ENCODE measurements at regions not wholly inside any gene's neighbourhood (a gene's known extent, or its start where the extent isn't known, plus 50 kb on each side); places are given as distances from the start of the nearest gene placed in this dataset.

DNA sequence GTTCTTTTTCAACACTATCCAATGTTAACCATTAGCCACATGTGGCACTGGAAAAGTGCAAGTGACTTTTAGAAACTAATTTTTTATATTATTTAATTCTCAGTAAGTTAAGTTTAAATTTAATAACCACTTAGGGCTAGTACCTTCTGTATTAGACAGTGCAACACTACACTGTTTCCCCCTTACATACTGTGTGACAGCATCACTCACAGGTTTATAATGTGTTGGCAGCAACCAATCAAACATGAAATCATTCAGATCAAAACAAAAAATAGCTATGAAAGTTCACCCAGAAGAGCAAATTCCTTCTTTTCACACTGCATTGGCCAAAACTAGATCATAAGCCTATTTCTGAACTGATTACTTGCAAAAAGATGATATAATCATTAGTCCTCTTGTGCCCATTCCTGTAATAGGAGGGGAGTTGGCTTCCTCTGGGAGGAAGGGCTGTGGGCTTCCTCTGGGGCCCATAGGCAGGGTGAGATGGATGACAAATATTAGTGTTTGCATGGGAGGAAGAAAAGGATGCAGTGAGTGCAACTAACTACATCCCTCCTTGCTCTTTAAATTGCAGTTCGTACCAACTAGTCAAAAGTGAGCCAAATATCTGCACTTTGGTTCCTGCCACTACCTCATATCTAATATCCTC lies 708.1 kb upstream of the RGMB start:
- ATAC-seq (replicated peaks in 1 of 4) (no peak), DNase-seq (no peak)
- H3K4me1 Mint-ChIP-seq, result no peaks in the 10 kb centered on the region
- H3K36me3 Mint-ChIP-seq, result no peaks in the 10 kb centered on the region
- H3K9me3 Mint-ChIP-seq, result no peaks in the 10 kb centered on the region
- POLR2A ChIA-PET, result interaction anchor here in 1 of 2 donors (0.7 kb wide), 2 partner anchors 20 to 710 kb away, joined by 3 read pairs; no protein-coding TSS in a partner anchor
- H3K9me3 ChIP-seq, result no peaks in the 10 kb centered on the region
- CTCF ChIA-PET, result no interaction called here
- no CpG with 5 or more reads among the region's 1 CpG for WGBS (ENCODE audit: insufficient coverage)
- no peak overlapping the region for H3K4me3 Mint-ChIP-seq
- H3K4me1 ChIP-seq (ENCODE audit: control insufficient read depth in 1 of 2, extremely low read depth in 1 of 2, insufficient read depth in 2 of 2, low read length in 2 of 2), result no peaks in the 10 kb centered on the region
- H3K4me3 ChIP-seq (ENCODE audit: control insufficient read depth in 1 of 2, extremely low read depth in 1 of 2, low read length in 1 of 2), result no peak overlapping the region
- no peaks in the 10 kb centered on the region for H3K36me3 ChIP-seq (ENCODE audit: control insufficient read depth in 2 of 2, extremely low read depth in 1 of 2, insufficient read depth in 1 of 2, low read length in 1 of 2)
- no peaks in the 10 kb centered on the region for H3K27me3 Mint-ChIP-seq
- no peaks in the 10 kb centered on the region for H3K27me3 ChIP-seq (replicated peaks in 1 of 2; ENCODE audit: control insufficient read depth in 2 of 2, extremely low read depth in 1 of 2, insufficient read depth in 2 of 2, low read length in 1 of 2)
- H3K27ac ChIP-seq (ENCODE audit: low read length), result no peak overlapping the region
- no peak overlapping the region for H3K27ac Mint-ChIP-seq

DNA sequence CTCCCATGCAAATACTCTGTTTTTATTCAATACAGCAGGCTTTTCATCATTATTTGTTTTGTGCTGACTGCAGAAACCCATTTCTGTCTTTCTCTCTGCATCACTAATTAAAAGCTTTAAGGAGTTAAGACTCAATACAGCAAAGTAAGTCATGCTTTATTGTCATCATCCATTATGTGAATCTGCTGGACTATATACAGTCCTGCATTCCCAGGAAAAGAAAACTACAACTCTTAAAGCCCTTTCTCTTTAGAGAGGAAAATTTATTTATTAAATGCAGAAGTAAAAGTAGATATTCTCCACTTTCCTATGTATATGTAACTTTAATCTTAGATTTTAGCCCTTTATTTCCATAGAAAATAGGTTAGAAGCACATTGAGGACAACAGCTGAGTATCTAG lies 706.6 kb upstream of the RGMB start:
- ATAC-seq (replicated peaks in 1 of 4) (no peak), DNase-seq (no peak)
- CTCF ChIA-PET, result no interaction called here
- H3K4me3 ChIP-seq (ENCODE audit: control insufficient read depth in 1 of 2, extremely low read depth in 1 of 2, low read length in 1 of 2), result no peak overlapping the region
- H3K27ac ChIP-seq (ENCODE audit: low read length), result no peak overlapping the region
- no peaks in the 10 kb centered on the region for H3K27me3 ChIP-seq (replicated peaks in 1 of 2; ENCODE audit: control insufficient read depth in 2 of 2, extremely low read depth in 1 of 2, insufficient read depth in 2 of 2, low read length in 1 of 2)
- H3K9me3 ChIP-seq, result no peaks in the 10 kb centered on the region
- no peak overlapping the region for H3K4me3 Mint-ChIP-seq
- no peaks in the 10 kb centered on the region for H3K36me3 ChIP-seq (ENCODE audit: control insufficient read depth in 2 of 2, extremely low read depth in 1 of 2, insufficient read depth in 1 of 2, low read length in 1 of 2)
- H3K36me3 Mint-ChIP-seq, result no peaks in the 10 kb centered on the region
- no peaks in the 10 kb centered on the region for H3K4me1 Mint-ChIP-seq
- no peak overlapping the region for H3K27ac Mint-ChIP-seq
- H3K27me3 Mint-ChIP-seq, result no peaks in the 10 kb centered on the region
- H3K9me3 Mint-ChIP-seq, result peaks cover 0 to 4% (median 0%) of the 10 kb centered on the region in 3 donors
- POLR2A ChIA-PET, result no interaction called here
- H3K4me1 ChIP-seq (ENCODE audit: control insufficient read depth in 1 of 2, extremely low read depth in 1 of 2, insufficient read depth in 2 of 2, low read length in 2 of 2), result no peaks in the 10 kb centered on the region

GRCh38 chr5:98069876-98070512 lies 703.5 kb upstream of the RGMB start:
- no peak for DNase-seq
- CTCF ChIA-PET, result no interaction called here
- Mint-ChIP-seq H3K4me1 (no peaks in the 10 kb centered on the region), H3K4me3 (no peak overlapping the region), H3K27ac (no peak overlapping the region), H3K36me3 (no peaks in the 10 kb centered on the region), H3K27me3 (no peaks in the 10 kb centered on the region), H3K9me3 (peaks cover 0 to 4% (median 0%) of the 10 kb centered on the region in 3 donors)
- Histone ChIP-seq H3K36me3 (ENCODE audit: control insufficient read depth in 2 of 2, extremely low read depth in 1 of 2, insufficient read depth in 1 of 2, low read length in 1 of 2) (no peaks in the 10 kb centered on the region), H3K27ac (ENCODE audit: low read length) (no peak overlapping the region), H3K4me1 (ENCODE audit: control insufficient read depth in 1 of 2, extremely low read depth in 1 of 2, insufficient read depth in 2 of 2, low read length in 2 of 2) (no peaks in the 10 kb centered on the region), H3K27me3 (replicated peaks in 1 of 2; ENCODE audit: control insufficient read depth in 2 of 2, extremely low read depth in 1 of 2, insufficient read depth in 2 of 2, low read length in 1 of 2) (no peaks in the 10 kb centered on the region), H3K4me3 (ENCODE audit: control insufficient read depth in 1 of 2, extremely low read depth in 1 of 2, low read length in 1 of 2) (no peak overlapping the region), H3K9me3 (no peaks in the 10 kb centered on the region)
- no peak for ATAC-seq (replicated peaks in 1 of 4)
- no CpG with 5 or more reads among the region's 1 CpG for WGBS (ENCODE audit: insufficient coverage)
- POLR2A ChIA-PET, result no interaction called here

DNA sequence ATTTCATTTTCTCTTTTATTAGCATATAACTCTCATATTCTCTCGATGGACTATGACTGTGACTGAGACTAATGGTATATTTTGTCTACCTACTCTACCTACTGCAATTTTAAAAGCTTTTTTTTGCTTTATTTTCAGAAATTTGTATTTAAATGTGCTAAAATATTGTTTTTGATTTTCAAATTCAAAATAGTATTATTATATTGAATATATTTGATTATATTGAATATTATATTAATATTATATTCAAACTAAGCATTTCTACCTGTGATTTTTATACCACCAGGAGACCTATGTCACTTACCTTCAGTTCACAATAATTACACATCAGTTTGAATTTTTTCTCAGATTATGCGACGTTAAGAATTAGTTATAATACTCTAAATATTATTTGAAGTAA lies 700.5 kb upstream of the RGMB start:
- no peaks in the 10 kb centered on the region for H3K4me1 ChIP-seq (ENCODE audit: control insufficient read depth in 1 of 2, extremely low read depth in 1 of 2, insufficient read depth in 2 of 2, low read length in 2 of 2)
- Mint-ChIP-seq H3K36me3 (no peaks in the 10 kb centered on the region), H3K27ac (no peak overlapping the region), H3K27me3 (no peaks in the 10 kb centered on the region), H3K9me3 (peaks cover 0 to 4% (median 0%) of the 10 kb centered on the region in 3 donors), H3K4me3 (no peak overlapping the region), H3K4me1 (no peaks in the 10 kb centered on the region)
- H3K36me3 ChIP-seq (ENCODE audit: control insufficient read depth in 2 of 2, extremely low read depth in 1 of 2, insufficient read depth in 1 of 2, low read length in 1 of 2), result no peaks in the 10 kb centered on the region
- no peak overlapping the region for H3K4me3 ChIP-seq (ENCODE audit: control insufficient read depth in 1 of 2, extremely low read depth in 1 of 2, low read length in 1 of 2)
- H3K27ac ChIP-seq (ENCODE audit: low read length), result no peak overlapping the region
- no peaks in the 10 kb centered on the region for H3K27me3 ChIP-seq (replicated peaks in 1 of 2; ENCODE audit: control insufficient read depth in 2 of 2, extremely low read depth in 1 of 2, insufficient read depth in 2 of 2, low read length in 1 of 2)
- no peak for ATAC-seq (replicated peaks in 1 of 4)
- no peaks in the 10 kb centered on the region for H3K9me3 ChIP-seq
- no peak for DNase-seq
- POLR2A ChIA-PET, result no interaction called here
- WGBS (ENCODE audit: insufficient coverage), result no CpG with 5 or more reads among the region's 3 CpGs
- CTCF ChIA-PET, result no interaction called here

DNA sequence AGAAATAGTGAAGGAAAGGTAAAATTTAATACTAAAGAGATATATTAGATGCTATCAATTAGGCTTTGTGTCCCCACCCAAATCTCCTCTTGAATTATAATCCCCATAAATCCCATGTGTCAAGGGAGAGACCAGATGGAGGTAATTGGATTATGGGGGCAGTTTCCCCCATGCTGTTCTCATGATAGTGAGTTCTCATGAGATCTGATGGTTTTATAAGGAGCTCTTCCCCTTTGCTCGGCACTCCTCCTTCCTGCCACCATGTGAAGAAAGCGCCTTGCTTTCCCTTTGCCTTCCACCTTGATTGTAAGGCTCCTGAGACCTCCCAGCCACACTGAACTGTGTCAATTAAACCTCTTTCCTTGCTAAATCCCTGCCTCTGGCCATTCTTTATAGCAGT lies 697.0 kb upstream of the RGMB start:
- 14% methylated on average over 1 of the region's 2 CpGs for WGBS (ENCODE audit: insufficient coverage)
- no peaks in the 10 kb centered on the region for H3K36me3 Mint-ChIP-seq
- no peak for DNase-seq
- no peak overlapping the region for H3K4me3 Mint-ChIP-seq
- H3K27me3 ChIP-seq (replicated peaks in 1 of 2; ENCODE audit: control insufficient read depth in 2 of 2, extremely low read depth in 1 of 2, insufficient read depth in 2 of 2, low read length in 1 of 2), result no peaks in the 10 kb centered on the region
- no peaks in the 10 kb centered on the region for H3K9me3 ChIP-seq
- no peaks in the 10 kb centered on the region for H3K4me1 ChIP-seq (ENCODE audit: control insufficient read depth in 1 of 2, extremely low read depth in 1 of 2, insufficient read depth in 2 of 2, low read length in 2 of 2)
- POLR2A ChIA-PET, result no interaction called here
- CTCF ChIA-PET, result no interaction called here
- H3K4me3 ChIP-seq (ENCODE audit: control insufficient read depth in 1 of 2, extremely low read depth in 1 of 2, low read length in 1 of 2), result no peak overlapping the region
- H3K36me3 ChIP-seq (ENCODE audit: control insufficient read depth in 2 of 2, extremely low read depth in 1 of 2, insufficient read depth in 1 of 2, low read length in 1 of 2), result no peaks in the 10 kb centered on the region
- H3K27ac Mint-ChIP-seq, result no peak overlapping the region
- no peaks in the 10 kb centered on the region for H3K4me1 Mint-ChIP-seq
- no peak for ATAC-seq (replicated peaks in 1 of 4)
- no peaks in the 10 kb centered on the region for H3K9me3 Mint-ChIP-seq
- no peak overlapping the region for H3K27ac ChIP-seq (ENCODE audit: low read length)
- H3K27me3 Mint-ChIP-seq, result no peaks in the 10 kb centered on the region

DNA sequence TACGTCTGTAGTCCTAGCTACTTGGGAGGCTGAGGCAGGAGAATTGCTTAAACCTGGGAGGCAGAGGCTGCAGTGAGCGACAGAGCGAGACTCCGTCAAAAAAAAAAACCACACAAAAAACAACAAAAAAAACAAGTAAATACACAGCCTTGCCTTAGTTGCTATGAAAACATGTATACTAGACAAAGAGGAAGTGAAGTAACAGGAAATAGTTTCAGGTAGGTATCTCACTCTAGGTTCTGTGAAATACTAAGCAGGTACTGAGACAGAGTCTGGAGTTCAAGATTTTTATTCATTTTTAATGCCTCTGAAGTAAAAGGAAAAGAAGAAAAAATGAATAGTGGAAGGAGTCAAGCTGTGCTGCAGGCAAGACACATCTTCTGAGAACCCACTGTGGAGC lies 687.9 kb upstream of the RGMB start:
- WGBS (ENCODE audit: insufficient coverage), result no CpG with 5 or more reads among the region's 4 CpGs
- no peaks in the 10 kb centered on the region for H3K4me1 Mint-ChIP-seq
- DNase-seq, result no peak
- no peaks in the 10 kb centered on the region for H3K9me3 ChIP-seq
- no peaks in the 10 kb centered on the region for H3K36me3 ChIP-seq (ENCODE audit: control insufficient read depth in 2 of 2, extremely low read depth in 1 of 2, insufficient read depth in 1 of 2, low read length in 1 of 2)
- no peaks in the 10 kb centered on the region for H3K27me3 Mint-ChIP-seq
- H3K4me3 ChIP-seq (ENCODE audit: control insufficient read depth in 1 of 2, extremely low read depth in 1 of 2, low read length in 1 of 2), result no peak overlapping the region
- H3K27ac ChIP-seq (ENCODE audit: low read length), result no peak overlapping the region
- H3K9me3 Mint-ChIP-seq, result no peaks in the 10 kb centered on the region
- CTCF ChIA-PET, result no interaction called here
- H3K27ac Mint-ChIP-seq, result no peak overlapping the region
- POLR2A ChIA-PET, result no interaction called here
- H3K36me3 Mint-ChIP-seq, result no peaks in the 10 kb centered on the region
- H3K4me1 ChIP-seq (ENCODE audit: control insufficient read depth in 1 of 2, extremely low read depth in 1 of 2, insufficient read depth in 2 of 2, low read length in 2 of 2), result no peaks in the 10 kb centered on the region
- no peaks in the 10 kb centered on the region for H3K27me3 ChIP-seq (replicated peaks in 1 of 2; ENCODE audit: control insufficient read depth in 2 of 2, extremely low read depth in 1 of 2, insufficient read depth in 2 of 2, low read length in 1 of 2)
- ATAC-seq (replicated peaks in 1 of 4), result no peak
- no peak overlapping the region for H3K4me3 Mint-ChIP-seq

- no peak overlapping the region for H3K27ac ChIP-seq (ENCODE audit: low read length)
- no peak for ATAC-seq (replicated peaks in 1 of 4)
- no peak overlapping the region for H3K4me3 Mint-ChIP-seq
- WGBS (ENCODE audit: insufficient coverage), result no CpG with 5 or more reads among the region's 3 CpGs
- H3K4me1 ChIP-seq (ENCODE audit: control insufficient read depth in 1 of 2, extremely low read depth in 1 of 2, insufficient read depth in 2 of 2, low read length in 2 of 2), result no peaks in the 10 kb centered on the region
- no peak overlapping the region for H3K27ac Mint-ChIP-seq
- no peaks in the 10 kb centered on the region for H3K27me3 Mint-ChIP-seq
- H3K36me3 ChIP-seq (ENCODE audit: control insufficient read depth in 2 of 2, extremely low read depth in 1 of 2, insufficient read depth in 1 of 2, low read length in 1 of 2), result no peaks in the 10 kb centered on the region
- no peak for DNase-seq
- POLR2A ChIA-PET, result no interaction called here
- no peaks in the 10 kb centered on the region for H3K9me3 Mint-ChIP-seq
- no peaks in the 10 kb centered on the region for H3K4me1 Mint-ChIP-seq
- no peaks in the 10 kb centered on the region for H3K9me3 ChIP-seq
- H3K4me3 ChIP-seq (ENCODE audit: control insufficient read depth in 1 of 2, extremely low read depth in 1 of 2, low read length in 1 of 2), result no peak overlapping the region
- no peaks in the 10 kb centered on the region for H3K27me3 ChIP-seq (replicated peaks in 1 of 2; ENCODE audit: control insufficient read depth in 2 of 2, extremely low read depth in 1 of 2, insufficient read depth in 2 of 2, low read length in 1 of 2)
- CTCF ChIA-PET, result no interaction called here
- no peaks in the 10 kb centered on the region for H3K36me3 Mint-ChIP-seq
These were observed 678.4 kb upstream of the RGMB start for GRCh38 chr5:98095072-98095471.
